T follicular helper cell (primary cell): ENCODE measurements at regions not wholly inside any gene's neighbourhood (a gene's known extent, or its start where the extent isn't known, plus 50 kb on each side); places are given as distances from the start of the nearest gene placed in this dataset.

Experiments
- DNase-seq: peaks from one replicate; pipeline ENCODE4 v3.0.0-alpha.2; 2020; ENCODE audit warnings: low read depth

DNA sequence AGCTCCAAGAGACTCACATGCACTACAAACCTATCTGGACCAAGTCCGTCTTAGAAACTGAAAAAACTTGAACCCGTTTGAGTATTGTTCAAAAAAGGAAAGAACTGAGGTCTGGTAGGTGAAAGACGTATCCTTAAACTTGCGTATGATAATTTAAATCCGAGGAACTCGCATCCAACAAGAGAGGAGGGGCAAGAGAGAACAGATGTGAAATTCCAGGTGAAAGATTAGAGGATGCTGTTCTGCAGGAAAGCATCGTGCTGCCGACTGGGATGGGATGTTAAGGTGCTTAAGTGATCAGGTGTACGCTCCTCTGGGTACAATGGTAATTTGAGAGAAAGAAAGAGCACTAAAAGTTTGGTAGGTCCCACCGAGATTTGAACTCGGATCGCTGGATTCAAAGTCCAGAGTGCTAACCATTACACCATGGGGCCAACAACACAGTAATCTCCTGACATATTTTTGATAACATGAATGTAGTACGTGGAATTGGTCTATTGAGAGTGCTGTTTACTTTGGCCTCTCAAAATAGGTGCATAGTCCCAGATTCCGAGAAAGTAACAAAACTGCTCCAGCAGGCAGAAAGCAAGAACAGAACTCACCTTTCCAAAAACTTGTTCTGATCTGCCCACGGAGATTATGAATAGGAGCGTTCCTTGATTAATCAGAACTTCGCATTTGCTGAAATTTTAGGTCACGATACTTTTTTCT lies 53.5 kb upstream of the BTN3A2 start:
- no peak for DNase-seq

DNA sequence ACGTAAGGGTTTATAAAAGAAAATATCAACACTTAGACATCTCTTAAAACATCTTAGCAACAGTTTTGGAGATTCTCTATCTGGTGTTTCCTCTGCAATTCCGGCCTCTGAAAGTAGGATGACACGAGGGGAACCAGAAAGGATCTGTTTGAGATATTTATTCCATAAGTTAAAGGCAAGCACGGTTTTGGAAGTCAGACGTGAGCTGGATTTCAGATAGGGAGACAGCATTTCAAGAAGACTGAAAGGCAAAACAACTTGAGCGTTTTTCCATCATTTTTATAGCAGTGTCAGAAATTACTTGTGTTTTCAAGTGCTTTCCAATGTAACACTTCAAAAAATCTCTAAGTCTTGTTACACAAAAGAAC lies 52.9 kb upstream of the BTN3A2 start:
- no peak for DNase-seq

DNA sequence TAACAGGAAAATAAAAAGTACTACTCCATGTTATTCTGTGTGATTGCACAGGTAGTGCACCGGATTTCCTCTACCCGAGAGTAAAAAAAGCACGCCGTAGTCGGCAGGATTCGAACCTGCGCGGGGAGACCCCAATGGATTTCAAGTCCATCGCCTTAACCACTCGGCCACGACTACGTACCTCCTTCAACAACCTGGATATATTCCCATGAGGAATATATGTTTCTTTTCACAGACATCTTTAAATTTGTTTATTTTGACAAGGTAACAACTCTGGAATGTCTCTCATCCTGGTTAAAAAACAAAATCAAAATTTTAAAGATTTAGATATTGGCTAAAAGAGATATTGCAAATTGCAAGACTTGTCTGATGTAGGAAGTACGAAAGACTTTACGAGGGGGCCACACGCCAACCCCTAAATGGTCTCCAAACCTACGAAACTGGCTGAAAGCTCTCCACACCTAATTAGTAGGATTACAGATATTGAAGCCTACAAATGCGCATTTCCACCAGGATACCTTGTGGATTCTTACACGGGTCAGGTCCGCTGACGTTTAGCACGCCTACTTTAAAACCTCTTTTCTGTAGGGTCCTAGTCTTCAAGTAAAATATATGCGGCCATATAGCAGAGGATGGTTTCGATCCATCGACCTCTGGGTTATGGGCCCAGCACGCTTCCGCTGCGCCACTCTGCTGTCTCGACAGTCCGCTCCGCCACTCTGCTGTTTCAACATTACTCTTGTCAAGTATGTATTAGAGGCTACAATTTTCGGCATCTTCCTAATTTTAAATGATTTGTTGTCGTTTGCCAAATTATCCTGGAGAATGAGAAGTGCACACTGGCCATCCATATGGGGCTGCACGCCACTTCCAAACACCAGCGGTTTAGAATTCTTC lies 52.2 kb upstream of the BTN3A2 start:
- DNase-seq: peak; percentile 74
